OCI-M2 (cell line): ENCODE measurements at regions not wholly inside any gene's neighbourhood (a gene's known extent, or its start where the extent isn't known, plus 50 kb on each side); places are given as distances from the start of the nearest gene placed in this dataset.
"Not testable (repeated sequence)": the region's sequence is repeated elsewhere in the genome, so short reads cannot be mapped to it uniquely, and the experiment has no call there.

Experiments used
- DNase-seq: peaks from one replicate; lab custom pipeline; 2025; ENCODE audit not compliant: unreplicated experiment; lab: John Stamatoyannopoulos, UW

GRCh38 chr4:91653067-91653466, 650.7 kb upstream of the GRID2 start:
- DNase-seq, result no peak

GRCh38 chr4:91681091-91681490, 622.7 kb upstream of the GRID2 start:
- DNase-seq, result no peak

- no peak for DNase-seq
Measured at GRCh38 chr4:91681544-91681943, 622.2 kb upstream of the GRID2 start.

- no peak for DNase-seq
Measured at GRCh38 chr4:91684955-91685354, 618.8 kb upstream of the GRID2 start.

- DNase-seq, result no peak
Measured at GRCh38 chr4:91688413-91688812, 615.4 kb upstream of the GRID2 start.

GRCh38 chr4:91699691-91700090, 604.1 kb upstream of the GRID2 start:
- DNase-seq, result not testable (repeated sequence)

GRCh38 chr4:91729851-91730250, 573.9 kb upstream of the GRID2 start:
- no peak for DNase-seq

GRCh38 chr4:91734682-91735081, 569.1 kb upstream of the GRID2 start:
- no peak for DNase-seq

GRCh38 chr4:91738831-91739230, 564.9 kb upstream of the GRID2 start:
- DNase-seq, result not testable (repeated sequence)

GRCh38 chr4:91746551-91746950, 557.2 kb upstream of the GRID2 start:
- DNase-seq, result no peak

GRCh38 chr4:91751961-91752360, 551.8 kb upstream of the GRID2 start:
- DNase-seq, result no peak

- DNase-seq, result no peak
Measured at GRCh38 chr4:91754716-91755115, 549.0 kb upstream of the GRID2 start.

GRCh38 chr4:91758487-91758886, 545.3 kb upstream of the GRID2 start:
- DNase-seq, result no peak

GRCh38 chr4:91764085-91764484, 539.7 kb upstream of the GRID2 start:
- no peak for DNase-seq

GRCh38 chr4:91769912-91770311, 533.9 kb upstream of the GRID2 start:
- DNase-seq, result no peak

GRCh38 chr4:91791631-91792030, 512.1 kb upstream of the GRID2 start:
- not testable (repeated sequence) for DNase-seq

GRCh38 chr4:91795947-91796346, 507.8 kb upstream of the GRID2 start:
- no peak for DNase-seq

- no peak for DNase-seq
Measured at GRCh38 chr4:91812319-91812718, 491.4 kb upstream of the GRID2 start.

GRCh38 chr4:91824773-91825172, 479.0 kb upstream of the GRID2 start:
- DNase-seq, result no peak

GRCh38 chr4:91826186-91826585, 477.6 kb upstream of the GRID2 start:
- no peak for DNase-seq

GRCh38 chr4:91827914-91828313, 475.9 kb upstream of the GRID2 start:
- no peak for DNase-seq

- DNase-seq, result no peak
Measured at GRCh38 chr4:91829531-91829930, 474.2 kb upstream of the GRID2 start.

GRCh38 chr4:91830681-91831395, 472.9 kb upstream of the GRID2 start:
- no peak for DNase-seq
